ENCODE measurements at regions not wholly inside any gene's neighbourhood (a gene's known extent, or its start where the extent isn't known, plus 50 kb on each side); places are given as distances from the start of the nearest gene placed in this dataset.

DNA sequence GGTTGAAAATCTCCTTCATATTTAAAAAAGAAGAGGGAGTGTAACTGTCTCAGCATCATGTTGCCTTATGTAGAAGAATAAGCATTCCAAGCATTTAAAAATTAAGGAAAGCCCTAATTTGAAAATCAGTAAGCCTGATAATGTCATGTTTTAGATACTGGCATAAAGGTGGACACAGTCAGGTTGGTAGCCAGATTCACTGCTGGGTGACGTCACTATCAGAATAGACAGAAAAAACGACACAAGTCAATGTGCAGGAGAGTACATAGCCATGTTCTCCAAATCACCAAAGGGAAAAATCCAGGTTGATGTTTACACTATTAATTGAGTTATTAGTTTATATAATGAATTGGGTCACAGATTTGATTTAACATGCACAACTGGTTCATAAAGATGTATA is 50.8 kb upstream of the POU3F2 start:
- no peak overlapping the region for H3K27ac ChIP-seq (ENCODE audit: low read depth, low read length, poor library complexity, severe bottlenecking)
- H3K36me3 ChIP-seq (ENCODE audit: insufficient read depth, low read length, poor library complexity, severe bottlenecking): no peaks in the 10 kb centered on the region
- CTCF ChIA-PET: no interaction called here
- no peaks in the 10 kb centered on the region for H3K27me3 ChIP-seq (replicated peaks; ENCODE audit: insufficient read depth, low read depth, low read length, poor library complexity)
- DNase-seq (ENCODE audit: low spot score): no peak
- no peaks in the 10 kb centered on the region for H3K4me1 ChIP-seq (ENCODE audit: insufficient read depth, low read length, poor library complexity, severe bottlenecking)
- no peak overlapping the region for H3K4me3 ChIP-seq (ENCODE audit: low read depth, low read length, poor library complexity, severe bottlenecking)
- no peaks in the 10 kb centered on the region for H3K9me3 ChIP-seq (ENCODE audit: low read depth, low read length, poor library complexity, severe bottlenecking)
- intact Hi-C loops (cut with micrococcal nuclease; ENCODE audit: unreplicated experiment): no loop called here
- POLR2A ChIA-PET (ENCODE audit: low non-redundant PET): no interaction called here
- TF ChIP-seq EZH2 (IDR thresholded peaks at IDR 0.05; ENCODE audit: borderline replicate concordance, low read depth, low read length, poor library complexity, severe bottlenecking) (no peak), CTCF (conservative IDR thresholded peaks at IDR 0.05; ENCODE audit: low read depth, low read length) (no peak)
- no TSS peak for BruUV-seq (replicated peaks)

Small RNAs in the stretch of these regions (microRNA-seq; reads per million reads assigned to microRNA genes)
- 1.9 reads per million for gene MIR2113
